Esophagus muscularis mucosa (tissue), 4 donors: ENCODE measurements at regions not wholly inside any gene's neighbourhood (a gene's known extent, or its start where the extent isn't known, plus 50 kb on each side); places are given as distances from the start of the nearest gene placed in this dataset.

Source experiments
- EP300 ChIP-seq: sonication (generic); formaldehyde crosslinking; IDR thresholded peaks from one replicate; pipeline ENCODE4 v1.6.1; 2017; ENCODE audit warnings: antibody characterized with exemption
- POLR2A ChIP-seq: fragments of 450-650 bp; IDR thresholded peaks from one replicate; pipeline ENCODE4 v1.6.1; 2017; ENCODE audit warnings: antibody characterized with exemption, moderate library complexity, mild to moderate bottlenecking, low read depth
- POLR2AphosphoS5 ChIP-seq, 2 donors: sonication (generic); formaldehyde crosslinking; IDR thresholded peaks; one replicate each; pipeline ENCODE4 v1.6.1; 2017; ENCODE audit warnings: antibody characterized with exemption in 2 of 2
- TF ChIP-seq, protein P1 (sequence below), 3 experiments: fragments of 200-600 bp in 2 of 3; fragments of 450-650 bp in 1 of 3; sonication (generic) in 2 of 3; IDR thresholded peaks; one replicate each; pipeline ENCODE4 v1.5.1; 2017 to 2019; ENCODE audit warnings: antibody characterized with exemption in 3 of 3, mild to moderate bottlenecking in 2 of 3, moderate library complexity in 1 of 3

- TF ChIP-seq, protein P1, sequence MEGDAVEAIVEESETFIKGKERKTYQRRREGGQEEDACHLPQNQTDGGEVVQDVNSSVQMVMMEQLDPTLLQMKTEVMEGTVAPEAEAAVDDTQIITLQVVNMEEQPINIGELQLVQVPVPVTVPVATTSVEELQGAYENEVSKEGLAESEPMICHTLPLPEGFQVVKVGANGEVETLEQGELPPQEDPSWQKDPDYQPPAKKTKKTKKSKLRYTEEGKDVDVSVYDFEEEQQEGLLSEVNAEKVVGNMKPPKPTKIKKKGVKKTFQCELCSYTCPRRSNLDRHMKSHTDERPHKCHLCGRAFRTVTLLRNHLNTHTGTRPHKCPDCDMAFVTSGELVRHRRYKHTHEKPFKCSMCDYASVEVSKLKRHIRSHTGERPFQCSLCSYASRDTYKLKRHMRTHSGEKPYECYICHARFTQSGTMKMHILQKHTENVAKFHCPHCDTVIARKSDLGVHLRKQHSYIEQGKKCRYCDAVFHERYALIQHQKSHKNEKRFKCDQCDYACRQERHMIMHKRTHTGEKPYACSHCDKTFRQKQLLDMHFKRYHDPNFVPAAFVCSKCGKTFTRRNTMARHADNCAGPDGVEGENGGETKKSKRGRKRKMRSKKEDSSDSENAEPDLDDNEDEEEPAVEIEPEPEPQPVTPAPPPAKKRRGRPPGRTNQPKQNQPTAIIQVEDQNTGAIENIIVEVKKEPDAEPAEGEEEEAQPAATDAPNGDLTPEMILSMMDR (IDR thresholded peaks at IDR 0.05): no peak
- TF ChIP-seq POLR2AphosphoS5 (IDR thresholded peaks at IDR 0.05) (no peak), POLR2A (no peak), EP300 (no peak)
These were observed 318.8 kb downstream of the SLITRK1 start for GRCh38 chr13:83563499-83563898.
